NAMALWA (cell line): ENCODE measurements at regions not wholly inside any gene's neighbourhood (a gene's known extent, or its start where the extent isn't known, plus 50 kb on each side); places are given as distances from the start of the nearest gene placed in this dataset.
A peak's percentile ranks its signal among the peaks of the same experiment; 100 is the strongest.

Experiments
- DNase-seq: peaks from one replicate; pipeline ENCODE4 v3.0.0-alpha.2; 2015; ENCODE audit warnings: low spot score

DNA sequence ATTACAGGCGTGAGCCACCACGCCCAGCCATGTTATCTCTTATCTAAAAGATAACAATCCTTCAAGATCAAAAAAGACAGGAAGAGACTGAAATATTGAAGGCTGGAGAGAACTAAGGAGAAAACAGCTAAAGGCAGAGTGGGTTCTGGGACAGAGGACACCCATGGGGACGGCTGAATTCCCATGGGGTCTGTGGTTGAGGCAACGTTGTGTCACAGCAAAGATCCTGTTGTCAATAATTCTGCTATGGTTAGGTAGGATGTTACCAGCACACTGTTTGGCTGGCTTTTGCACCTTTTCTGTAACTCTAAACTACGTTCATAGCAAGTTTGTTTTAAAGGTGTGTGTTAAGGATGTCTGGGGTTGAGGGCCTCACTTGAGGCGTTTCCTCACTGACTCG is 137.7 kb upstream of the APCDD1 start:
- no peak for DNase-seq

DNA sequence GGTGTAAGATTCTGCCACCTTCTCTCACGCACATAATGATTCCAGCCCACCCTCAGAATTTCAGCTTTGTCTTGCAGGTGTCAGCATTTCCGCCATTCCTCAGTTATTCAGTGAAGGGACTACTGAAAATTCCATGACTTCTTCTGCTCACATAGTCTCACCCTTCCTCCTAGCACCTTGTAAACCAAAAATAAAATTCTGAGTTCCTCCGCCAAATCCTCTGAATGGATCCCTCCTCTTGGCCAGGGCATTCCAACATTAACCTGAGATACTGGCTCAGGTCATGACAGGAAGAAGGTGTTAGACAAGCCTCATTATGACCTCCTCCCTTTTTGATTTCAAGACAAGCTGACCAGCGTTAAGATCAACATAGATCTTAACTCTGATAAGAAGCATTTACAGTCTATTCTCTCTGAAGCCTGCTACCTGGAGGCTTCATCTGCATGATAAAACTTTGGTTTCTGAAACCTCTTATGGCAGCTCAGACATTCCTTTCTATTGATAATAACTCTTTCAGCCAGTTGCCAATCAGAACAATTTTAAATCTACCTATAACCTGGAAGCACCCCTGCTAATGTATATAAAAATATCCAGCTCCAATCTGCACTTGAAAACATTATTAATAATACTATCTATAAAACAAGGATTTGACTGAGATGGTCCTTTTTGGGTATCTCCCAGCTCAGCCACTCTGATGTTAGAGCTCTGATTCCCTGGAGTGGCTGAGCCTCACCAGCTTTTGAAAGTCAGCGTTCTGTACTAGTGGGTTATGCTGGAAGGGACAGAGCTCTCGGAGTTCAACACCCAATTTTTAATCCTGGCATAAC is 136.4 kb upstream of the APCDD1 start:
- no peak for DNase-seq

DNA sequence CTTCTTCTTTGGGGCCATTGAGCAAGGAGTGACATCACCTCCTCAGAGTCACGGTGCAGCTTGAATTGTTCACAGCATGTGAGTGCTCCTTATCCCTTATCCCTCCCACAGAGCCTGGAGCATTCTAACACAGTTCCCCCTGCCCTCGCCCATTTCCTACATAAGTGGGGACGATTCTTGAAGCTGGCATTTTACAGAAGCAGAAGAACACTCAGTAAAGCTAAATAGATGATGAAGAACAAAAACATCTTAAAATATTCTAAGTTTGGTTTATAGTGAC is 135.8 kb upstream of the APCDD1 start:
- DNase-seq: no peak

DNA sequence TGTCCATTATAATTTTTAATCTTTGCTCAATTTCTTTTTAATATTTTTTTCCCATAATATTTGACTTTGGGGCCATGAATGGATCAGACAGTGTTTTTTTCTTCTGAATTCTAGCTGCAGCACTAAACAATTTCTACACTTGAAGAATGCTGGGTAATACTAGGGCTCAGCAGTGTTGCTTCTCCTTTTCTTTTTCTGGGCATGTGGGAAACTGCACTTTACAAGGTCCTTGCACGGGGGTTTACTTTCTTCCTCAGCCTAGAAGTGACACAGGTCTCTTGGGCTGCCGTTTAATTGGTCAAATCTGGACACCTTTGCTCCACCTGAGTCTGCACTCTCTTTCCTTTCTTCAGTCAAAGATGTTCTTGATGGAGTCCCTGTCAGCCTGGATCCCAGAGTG is 135.4 kb upstream of the APCDD1 start:
- no peak for DNase-seq

DNA sequence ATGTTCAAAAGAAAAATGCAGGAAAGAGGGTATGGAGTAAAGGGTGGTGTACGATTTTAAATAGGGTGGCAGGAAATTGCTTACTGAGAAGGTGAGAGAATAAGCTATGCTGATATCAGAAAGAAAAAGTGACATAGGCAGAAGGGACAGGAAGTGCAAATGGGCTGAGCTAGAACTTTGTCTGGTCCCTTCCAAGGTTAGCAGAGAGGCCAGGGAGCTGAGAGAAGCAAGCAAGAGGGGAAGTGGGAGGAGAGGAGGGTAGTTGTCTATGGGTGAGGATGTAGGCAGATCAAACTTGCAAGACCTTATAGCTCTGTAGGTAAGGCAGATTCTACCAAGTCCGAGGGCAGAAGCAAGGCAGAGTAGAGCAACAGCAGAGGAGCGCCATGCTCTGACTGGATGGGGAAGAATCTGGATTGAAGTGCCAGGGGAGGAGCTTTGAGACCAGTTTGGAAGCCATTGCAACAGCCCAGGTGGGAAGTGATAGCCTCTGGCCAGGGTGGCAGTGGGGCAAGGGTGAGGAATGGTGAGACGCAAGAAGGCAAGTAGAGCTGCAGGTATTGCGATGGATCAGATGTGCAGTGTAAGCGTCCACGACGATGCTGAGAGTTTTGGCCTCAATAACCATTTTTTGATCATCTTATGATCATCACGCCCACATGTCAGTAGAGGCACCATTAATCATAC is 134.4 kb upstream of the APCDD1 start:
- DNase-seq: no peak

DNA sequence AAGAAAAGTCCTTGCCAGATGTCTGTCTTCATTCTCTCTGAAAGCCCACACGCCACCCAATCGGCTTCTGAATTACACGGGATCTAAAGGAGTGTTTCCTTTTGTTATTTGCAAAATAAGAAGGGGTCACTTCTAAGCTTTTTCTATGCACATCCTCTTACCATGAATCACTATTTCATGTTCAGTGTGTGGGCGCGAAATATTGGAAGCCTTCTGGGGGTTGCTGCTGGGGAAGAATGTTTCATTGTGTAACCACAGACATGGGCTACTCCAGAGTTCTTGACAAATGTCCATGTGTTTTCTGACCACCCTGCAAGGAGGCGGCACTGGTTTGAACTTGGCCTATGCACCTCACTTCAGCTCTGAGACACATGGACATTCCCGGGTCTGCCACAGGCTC is 133.6 kb upstream of the APCDD1 start:
- DNase-seq: no peak

DNA sequence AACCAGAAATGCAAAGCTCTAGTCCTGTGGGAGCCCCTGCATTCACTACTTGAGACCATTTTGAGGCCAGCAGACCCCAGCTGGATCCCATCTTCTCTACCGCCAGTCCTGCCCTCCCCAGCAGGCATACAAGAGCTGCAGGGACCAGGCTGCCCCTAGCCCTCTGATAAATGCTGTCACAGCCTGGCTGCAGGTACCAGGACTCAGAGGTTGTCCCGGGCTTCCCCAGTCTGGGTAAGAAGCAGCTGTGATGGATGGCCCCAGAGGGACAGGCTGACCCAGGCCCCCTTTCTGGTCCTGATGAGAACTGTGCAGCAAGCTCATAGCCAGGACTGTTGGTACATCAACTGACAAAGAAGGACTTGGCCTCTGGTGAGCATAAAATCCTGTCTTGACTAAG is 132.9 kb upstream of the APCDD1 start:
- no peak for DNase-seq

DNA sequence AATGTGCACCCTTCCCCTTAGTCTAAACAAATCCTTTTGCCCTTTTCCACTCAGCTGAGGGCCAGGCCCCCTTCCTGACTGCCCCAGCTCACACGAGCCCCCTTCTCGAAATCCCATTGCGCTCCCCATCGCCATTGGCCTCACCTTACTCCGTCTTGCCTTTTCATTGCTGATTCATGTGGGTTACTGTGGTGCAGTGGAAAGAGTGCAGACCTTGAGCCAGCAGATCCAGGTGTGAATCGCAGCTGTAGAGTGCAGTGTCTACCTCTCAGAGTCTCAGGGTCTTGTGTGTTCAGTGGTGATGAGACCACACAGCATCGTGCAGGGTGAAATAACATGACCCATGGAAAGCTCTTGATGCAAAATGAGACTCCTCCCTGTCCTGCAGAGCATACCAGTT is 132.4 kb upstream of the APCDD1 start:
- no peak for DNase-seq

DNA sequence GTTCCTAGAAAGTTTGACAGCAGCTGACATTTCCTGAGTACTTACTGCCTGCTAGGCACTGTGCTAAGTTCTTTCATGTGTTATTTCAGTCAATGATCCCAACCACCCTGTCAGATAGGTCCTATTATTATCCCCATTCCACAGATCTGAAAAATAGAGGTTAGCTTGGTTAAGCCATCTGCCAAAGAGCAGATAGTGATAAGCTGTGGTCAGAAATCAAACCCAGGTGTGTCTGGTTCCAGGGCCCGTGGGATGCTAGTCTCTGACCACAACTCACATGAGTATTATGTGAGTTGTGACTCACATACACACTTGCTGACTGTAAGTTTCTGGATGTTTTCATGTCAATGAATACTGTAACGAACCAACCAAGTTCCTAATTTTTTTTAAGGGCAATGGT is 132.0 kb upstream of the APCDD1 start:
- no peak for DNase-seq

DNA sequence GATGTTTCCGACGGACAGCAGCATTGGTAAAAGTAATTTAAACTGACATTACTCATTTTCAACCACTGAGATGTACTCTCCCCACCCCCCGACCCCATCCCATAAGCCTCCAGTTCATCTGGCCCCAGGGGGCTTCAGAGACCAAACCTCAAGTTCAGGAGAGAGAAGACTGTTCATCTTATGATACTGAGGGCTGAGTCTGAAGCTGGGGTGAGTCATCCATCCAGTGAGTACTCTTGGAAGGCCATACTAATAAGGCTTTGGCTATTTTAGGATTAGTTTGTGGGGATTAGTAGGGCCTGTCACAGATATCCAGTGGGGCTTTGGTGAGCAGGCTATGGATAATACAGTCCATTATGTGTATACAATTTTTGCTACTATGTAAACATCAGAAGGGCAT is 125.3 kb upstream of the APCDD1 start:
- no peak for DNase-seq

DNA sequence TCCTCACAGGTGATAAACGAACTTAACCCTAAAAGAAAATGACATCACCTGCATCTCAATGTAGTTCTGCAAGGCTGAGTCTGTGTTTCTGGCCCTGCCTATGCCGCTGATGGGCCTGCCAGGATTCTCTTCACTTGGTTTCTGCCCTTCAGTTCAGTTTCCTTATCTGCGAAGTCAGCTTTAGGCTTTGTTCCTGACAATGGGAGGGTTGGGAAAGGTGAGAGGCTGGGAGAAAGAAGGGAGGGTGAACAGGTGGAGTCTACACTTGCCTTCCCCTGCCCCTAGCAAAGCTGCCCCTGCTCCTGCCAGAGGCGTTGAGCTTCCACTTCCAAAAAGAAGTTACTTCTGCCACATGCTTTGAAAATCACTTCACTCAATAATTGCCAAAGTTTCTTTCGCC is 124.0 kb upstream of the APCDD1 start:
- DNase-seq: no peak

DNA sequence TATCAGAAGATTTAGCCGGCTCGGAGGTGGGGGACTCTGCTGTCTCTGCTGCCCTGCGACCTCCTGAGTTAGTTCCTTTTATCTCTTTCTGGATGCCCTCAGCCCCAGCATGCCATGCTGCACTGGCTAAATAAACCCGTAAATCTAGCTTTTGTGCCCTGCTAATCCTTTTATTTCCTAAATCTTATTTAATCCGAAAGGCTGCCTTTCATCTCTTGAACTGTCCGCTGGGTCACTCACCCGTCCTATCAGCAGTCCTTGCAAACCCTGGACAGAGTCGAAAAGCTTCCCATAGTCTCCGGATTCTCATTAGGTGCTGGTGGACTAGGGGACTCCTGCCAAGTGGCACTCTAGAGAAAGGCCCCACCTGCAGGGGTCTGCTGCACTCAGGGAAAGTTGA is 122.0 kb upstream of the APCDD1 start:
- DNase-seq: no peak

DNA sequence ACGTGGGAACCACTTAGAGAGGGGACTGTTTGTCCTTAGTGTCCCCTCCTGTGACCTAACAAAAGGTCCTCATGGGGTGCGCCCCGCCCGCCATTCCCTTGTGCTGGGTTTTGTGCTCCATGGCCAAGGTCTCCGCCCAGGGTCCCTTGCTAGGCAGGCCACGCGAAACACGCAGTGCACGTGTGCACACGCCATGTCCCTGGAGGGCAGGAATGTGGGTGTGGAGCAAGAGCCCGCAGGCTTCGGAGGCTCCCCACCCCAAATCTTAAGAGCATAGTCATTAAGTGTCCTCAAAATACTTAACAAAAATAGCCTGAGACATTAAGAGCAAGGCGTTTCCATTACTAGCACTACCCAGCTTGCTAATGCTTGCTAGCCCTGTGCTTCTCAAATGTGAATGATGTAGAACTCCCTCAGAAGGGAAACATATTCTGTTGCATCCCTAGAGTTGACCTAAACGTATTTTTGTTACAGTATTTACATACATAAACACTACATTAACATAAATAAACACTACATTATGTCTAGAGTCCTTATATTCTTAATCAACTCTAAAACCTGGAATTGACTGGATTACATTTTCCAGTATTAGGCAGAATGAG is 117.6 kb upstream of the APCDD1 start:
- no peak for DNase-seq

DNA sequence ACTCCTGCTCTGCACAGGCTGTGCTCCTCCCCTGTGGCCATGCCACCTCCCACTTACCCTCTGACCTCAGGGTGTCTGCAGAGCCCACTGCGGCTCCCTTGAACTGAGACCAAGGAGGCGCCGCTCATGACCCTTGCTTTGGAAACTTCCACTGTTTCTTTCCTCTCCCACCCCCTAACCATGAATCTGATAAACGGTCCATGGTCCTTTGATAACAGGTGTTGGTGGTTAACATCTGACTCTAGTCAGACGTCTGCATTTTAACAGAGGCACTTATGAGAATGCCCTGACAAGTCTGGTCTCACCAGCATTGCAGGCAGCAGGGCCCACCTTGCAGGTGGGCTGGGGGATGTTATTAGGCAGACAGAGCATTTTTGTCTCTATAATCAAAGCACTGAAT is 113.6 kb upstream of the APCDD1 start:
- no peak for DNase-seq

DNA sequence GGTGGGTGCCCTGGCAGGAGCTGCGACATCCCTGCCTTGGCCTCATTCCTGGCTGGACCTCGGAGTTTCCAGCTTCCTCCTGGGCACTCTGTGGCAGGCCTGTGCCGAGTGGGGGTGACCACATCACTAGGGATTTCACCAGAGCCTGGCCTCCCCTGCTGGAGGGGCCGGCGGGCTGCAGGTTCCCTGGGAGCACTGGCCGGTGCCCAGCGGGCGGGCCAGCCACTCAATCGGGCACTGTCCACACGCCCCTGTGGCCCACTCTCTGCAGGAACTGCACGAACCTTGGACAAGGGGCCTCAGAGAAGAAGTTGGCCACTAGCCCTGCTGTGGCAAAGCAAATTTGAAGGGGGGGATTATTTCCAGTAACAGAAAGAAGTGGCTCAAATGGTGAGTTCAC is 110.7 kb upstream of the APCDD1 start:
- no peak for DNase-seq

DNA sequence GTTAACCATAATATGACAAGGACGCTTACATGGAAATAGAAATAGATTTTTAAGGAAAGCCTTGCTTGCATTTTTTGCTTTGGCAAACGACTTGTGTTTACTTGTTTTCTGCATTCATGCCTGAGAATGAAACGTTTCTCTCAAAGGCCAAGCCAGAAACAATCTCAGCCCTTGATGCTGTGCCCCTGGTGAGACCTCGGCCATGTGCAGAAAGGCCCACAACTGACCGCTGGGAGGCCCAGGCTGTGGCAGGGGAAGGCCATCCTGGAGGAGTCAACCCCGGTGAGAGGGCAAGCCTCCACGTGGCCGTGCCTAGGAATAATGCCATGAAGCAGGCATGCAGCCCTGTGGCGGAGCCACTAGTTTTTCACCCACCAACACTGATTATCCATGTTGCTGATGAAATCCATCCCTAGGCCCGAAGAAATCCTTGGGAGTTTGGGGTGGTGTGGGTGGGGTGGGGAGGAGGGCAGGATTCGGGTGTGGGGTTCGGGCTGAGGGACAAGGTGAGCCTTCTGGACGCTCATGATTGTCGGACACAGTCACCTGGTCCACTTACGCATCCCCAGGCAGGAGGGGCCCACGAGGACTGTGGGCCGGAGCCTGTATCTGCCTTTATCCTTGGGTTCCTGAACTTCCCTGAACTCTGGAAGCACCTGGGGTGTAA is 107.6 kb upstream of the APCDD1 start:
- DNase-seq: no peak

DNA sequence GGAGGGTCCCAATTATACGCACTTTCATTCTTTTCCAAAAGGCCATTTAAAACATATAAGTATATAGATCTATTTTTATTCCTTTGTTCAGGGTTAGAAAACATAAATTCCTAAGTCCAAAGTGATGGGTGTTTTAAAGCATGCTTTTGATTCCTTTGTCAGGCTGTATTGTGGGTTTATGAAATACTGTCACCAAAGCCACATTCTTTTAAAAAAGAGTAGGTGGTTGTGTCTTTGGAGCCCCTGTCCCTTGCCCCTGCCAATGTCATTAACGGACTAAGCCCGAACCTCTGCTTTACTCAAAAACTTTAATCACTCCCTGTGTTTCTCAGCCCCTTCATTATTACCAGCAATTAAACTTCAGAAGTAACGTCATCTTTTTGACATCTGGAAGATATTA is 104.9 kb upstream of the APCDD1 start:
- DNase-seq: no peak

DNA sequence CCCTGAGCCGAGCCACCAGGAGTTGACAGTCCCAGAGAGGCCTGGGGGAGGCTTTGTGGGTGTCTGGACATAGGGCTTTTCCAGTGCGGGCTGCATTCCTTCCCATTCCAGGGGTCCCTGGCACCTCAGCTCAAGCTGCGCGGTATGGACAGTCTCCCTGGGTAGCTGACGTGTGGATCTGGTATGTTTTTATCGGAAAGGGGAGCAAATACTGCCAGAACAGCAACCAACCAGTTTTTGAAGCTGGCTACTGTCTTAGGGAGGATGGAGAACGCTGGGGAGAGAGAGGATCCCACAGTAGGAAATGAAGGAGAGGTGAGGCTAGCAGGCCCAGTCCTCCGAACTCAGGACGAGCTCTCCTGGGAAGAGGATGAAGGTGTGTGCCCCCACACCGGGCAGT is 103.8 kb upstream of the APCDD1 start:
- DNase-seq: no peak

DNA sequence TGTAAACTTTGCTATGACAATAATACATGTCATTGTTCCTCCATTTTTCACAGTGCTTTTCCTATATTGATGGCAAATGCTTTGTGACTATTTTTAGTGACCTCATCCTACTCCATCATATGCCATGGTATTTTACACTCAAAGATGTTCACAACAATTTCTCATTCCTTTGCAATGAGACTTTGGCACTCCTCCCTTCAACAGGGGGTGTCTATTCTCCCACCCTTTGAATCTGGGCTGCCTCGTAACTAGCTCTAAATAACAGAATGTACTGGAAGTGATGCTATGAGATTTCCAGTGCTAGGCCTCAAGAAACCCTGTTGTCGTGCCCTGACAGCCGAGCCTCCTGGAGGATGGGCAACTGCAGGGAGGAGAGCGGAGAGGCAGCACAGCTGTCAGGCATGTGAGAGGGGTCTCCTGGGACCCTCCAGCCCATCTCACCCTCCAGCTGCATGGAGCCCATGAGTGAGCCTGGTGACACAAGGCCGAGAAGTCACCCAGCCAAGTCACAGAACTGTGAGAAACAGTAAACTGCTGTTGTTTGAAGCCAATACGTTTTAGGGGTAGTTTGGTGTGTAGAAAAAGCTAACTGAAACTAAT is 103.1 kb upstream of the APCDD1 start:
- peak; percentile 5 for DNase-seq

DNA sequence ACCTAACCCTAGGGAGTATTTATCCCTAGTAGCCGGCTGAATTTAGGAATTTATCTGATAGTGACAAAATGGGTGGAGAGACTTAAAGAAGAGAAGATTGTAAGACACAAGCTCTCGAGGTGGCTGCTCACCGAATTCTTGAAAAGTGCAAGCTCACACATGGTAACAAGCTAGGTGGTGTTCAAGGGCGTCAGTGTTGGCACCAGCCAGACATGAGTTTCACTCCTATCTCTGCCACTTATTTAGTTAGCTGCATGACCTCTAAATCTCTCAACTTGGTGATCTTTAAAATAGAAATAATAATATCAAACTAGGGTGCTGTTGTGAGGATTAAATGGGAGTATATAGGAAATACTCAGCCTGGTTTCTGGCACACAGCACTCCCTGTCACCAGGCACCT is 102.6 kb upstream of the APCDD1 start:
- no peak for DNase-seq

DNA sequence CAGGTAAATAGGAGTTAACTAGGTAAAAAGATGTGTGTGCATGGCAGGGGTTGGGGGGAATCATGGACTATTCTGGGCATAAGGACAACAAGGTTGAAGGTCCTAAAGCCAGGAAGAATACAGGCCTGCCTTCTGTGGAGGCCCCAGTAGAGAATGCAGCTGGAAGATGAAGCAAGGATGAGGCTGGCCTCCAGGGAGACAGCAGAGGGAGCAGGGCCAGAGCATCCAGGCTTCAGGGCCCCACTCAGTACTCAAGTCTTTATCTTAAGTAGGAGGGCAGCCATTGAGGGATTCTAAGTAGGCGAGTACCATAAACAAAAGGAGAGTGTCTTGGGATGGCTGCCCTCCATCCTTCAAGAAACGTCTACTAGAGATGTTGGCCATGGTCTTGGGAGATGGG is 101.8 kb upstream of the APCDD1 start:
- DNase-seq: no peak

DNA sequence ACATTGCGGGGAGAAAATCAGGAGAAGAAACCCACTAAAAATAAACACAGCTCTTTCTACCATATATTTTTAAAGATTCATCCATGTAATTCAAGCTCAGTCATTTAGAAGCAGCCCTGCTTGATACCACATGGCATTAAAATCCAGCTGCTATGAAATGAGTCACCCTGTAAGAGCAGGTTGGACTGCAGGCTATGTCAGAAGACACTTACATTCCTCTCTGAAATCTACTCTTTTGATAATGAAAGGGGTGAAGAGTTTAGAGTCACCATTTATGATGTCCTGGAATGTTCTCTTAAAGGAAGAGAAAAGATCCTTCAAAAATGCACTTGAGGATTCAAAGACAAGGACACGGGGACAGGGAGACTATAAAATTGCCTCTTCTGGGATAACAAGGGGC is 100.6 kb upstream of the APCDD1 start:
- DNase-seq: no peak
